ENCODE measurements at regions not wholly inside any gene's neighbourhood (a gene's known extent, or its start where the extent isn't known, plus 50 kb on each side); places are given as distances from the start of the nearest gene placed in this dataset.
"Not testable (repeated sequence)": the region's sequence is repeated elsewhere in the genome, so short reads cannot be mapped to it uniquely, and the experiment has no call there.

GRCh38 chr21:25189497-25189896 lies 417.8 kb downstream of the MRPL39 start:
- TF ChIP-seq EZH2phosphoT487 (IDR thresholded peaks at IDR 0.05; ENCODE audit: low read depth) (no peak), CTCF (IDR thresholded peaks at IDR 0.05; ENCODE audit: low read depth, low read length) (no peak)
- Histone ChIP-seq H3K4me3 (ENCODE audit: low read length) (peak overlapping the region; percentile 5; the same call in 1 of the 2 replicates), H3K9ac (ENCODE audit: low read length) (peak overlapping the region; percentile 68), H4K20me1 (ENCODE audit: insufficient read depth, low read length) (no peaks in the 10 kb centered on the region), H3K9me3 (ENCODE audit: insufficient read depth, low read length) (no peaks in the 10 kb centered on the region), H3K36me3 (replicated peaks; ENCODE audit: low read depth, low read length) (peaks cover 24% of the 10 kb centered on the region), H3K4me2 (ENCODE audit: low read length) (peak overlapping the region; percentile 51), H2AFZ (ENCODE audit: low read depth, low read length) (no peak overlapping the region), H3K4me1 (ENCODE audit: low read length) (peaks cover 67% of the 10 kb centered on the region), H3K27me3 (ENCODE audit: low read depth, low read length) (no peaks in the 10 kb centered on the region), H3K79me2 (ENCODE audit: low read length) (no peaks in the 10 kb centered on the region), H3K27ac (ENCODE audit: low read length) (peak overlapping the region; percentile 99)

- no peaks in the 10 kb centered on the region for H3K9me3 ChIP-seq (ENCODE audit: insufficient read depth, low read length)
- peak overlapping the region; percentile 68 for H3K4me2 ChIP-seq (ENCODE audit: low read length)
- peak overlapping the region; percentile 99 for H3K27ac ChIP-seq (ENCODE audit: low read length)
- no peaks in the 10 kb centered on the region for H3K79me2 ChIP-seq (ENCODE audit: low read length)
- TF ChIP-seq CTCF (IDR thresholded peaks at IDR 0.05; ENCODE audit: low read depth, low read length) = no peak
- TF ChIP-seq EZH2phosphoT487 (IDR thresholded peaks at IDR 0.05; ENCODE audit: low read depth) = no peak
- H3K4me3 ChIP-seq (ENCODE audit: low read length) = no peak overlapping the region; the same call in 1 of the 2 replicates
- no peak overlapping the region for H2AFZ ChIP-seq (ENCODE audit: low read depth, low read length)
- peaks cover 24% of the 10 kb centered on the region for H3K36me3 ChIP-seq (replicated peaks; ENCODE audit: low read depth, low read length)
- peak overlapping the region; percentile 92 for H3K9ac ChIP-seq (ENCODE audit: low read length)
- no peaks in the 10 kb centered on the region for H4K20me1 ChIP-seq (ENCODE audit: insufficient read depth, low read length)
- peaks cover 67% of the 10 kb centered on the region for H3K4me1 ChIP-seq (ENCODE audit: low read length)
- no peaks in the 10 kb centered on the region for H3K27me3 ChIP-seq (ENCODE audit: low read depth, low read length)
These were observed 418.6 kb downstream of the MRPL39 start for GRCh38 chr21:25188677-25189079.

- Histone ChIP-seq H3K4me1 (ENCODE audit: low read length) (peaks cover 79% of the 10 kb centered on the region), H3K9ac (ENCODE audit: low read length) (peak overlapping the region; percentile 51; the same call in 1 of the 2 replicates), H3K27ac (ENCODE audit: low read length) (peak overlapping the region; percentile 99), H3K79me2 (ENCODE audit: low read length) (no peaks in the 10 kb centered on the region), H2AFZ (ENCODE audit: low read depth, low read length) (no peak overlapping the region), H3K9me3 (ENCODE audit: insufficient read depth, low read length) (no peaks in the 10 kb centered on the region), H3K4me2 (ENCODE audit: low read length) (peak overlapping the region; percentile 23; the same call in 1 of the 2 replicates), H3K27me3 (ENCODE audit: low read depth, low read length) (no peaks in the 10 kb centered on the region), H3K36me3 (replicated peaks; ENCODE audit: low read depth, low read length) (peaks cover 7% of the 10 kb centered on the region), H3K4me3 (ENCODE audit: low read length) (no peak overlapping the region), H4K20me1 (ENCODE audit: insufficient read depth, low read length) (no peaks in the 10 kb centered on the region)
- no peak for TF ChIP-seq EZH2phosphoT487 (IDR thresholded peaks at IDR 0.05; ENCODE audit: low read depth)
- no peak for TF ChIP-seq CTCF (IDR thresholded peaks at IDR 0.05; ENCODE audit: low read depth, low read length)
These were observed 421.0 kb downstream of the MRPL39 start for GRCh38 chr21:25186273-25186672.

- H3K4me1 ChIP-seq (ENCODE audit: low read length) = peaks cover 82% of the 10 kb centered on the region
These were observed 423.7 kb downstream of the MRPL39 start for GRCh38 chr21:25183577-25183976.

GRCh38 chr21:25181690-25182089 lies 425.6 kb downstream of the MRPL39 start:
- not testable (repeated sequence) for H3K36me3 ChIP-seq (replicated peaks; ENCODE audit: low read depth, low read length); H3K9me3 ChIP-seq (ENCODE audit: insufficient read depth, low read length); H3K4me3 ChIP-seq (ENCODE audit: low read length)

More at GRCh38 chr21:25183577-25183976, 423.7 kb downstream of the MRPL39 start:
- Histone ChIP-seq H3K36me3 (replicated peaks; ENCODE audit: low read depth, low read length) (peaks cover 7% of the 10 kb centered on the region), H3K27ac (ENCODE audit: low read length) (peak overlapping the region; percentile 48), H3K9me3 (ENCODE audit: insufficient read depth, low read length) (no peaks in the 10 kb centered on the region), H3K9ac (ENCODE audit: low read length) (no peak overlapping the region), H3K79me2 (ENCODE audit: low read length) (no peaks in the 10 kb centered on the region), H3K4me2 (ENCODE audit: low read length) (no peak overlapping the region), H2AFZ (ENCODE audit: low read depth, low read length) (no peak overlapping the region), H4K20me1 (ENCODE audit: insufficient read depth, low read length) (no peaks in the 10 kb centered on the region), H3K4me3 (ENCODE audit: low read length) (no peak overlapping the region), H3K27me3 (ENCODE audit: low read depth, low read length) (no peaks in the 10 kb centered on the region)
- no peak for TF ChIP-seq EZH2phosphoT487 (IDR thresholded peaks at IDR 0.05; ENCODE audit: low read depth)

More at GRCh38 chr21:25181690-25182089, 425.6 kb downstream of the MRPL39 start:
- Histone ChIP-seq H3K27ac (ENCODE audit: low read length) (peak overlapping the region; percentile 97), H3K4me2 (ENCODE audit: low read length) (peak overlapping the region; percentile 23; the same call in 1 of the 2 replicates), H2AFZ (ENCODE audit: low read depth, low read length) (0 out of 2 replicates have a peak overlapping the region, but pooled peaks have one; percentile 4), H3K9ac (ENCODE audit: low read length) (peak overlapping the region; percentile 30), H3K4me1 (ENCODE audit: low read length) (peaks cover 82% of the 10 kb centered on the region)
- not testable (repeated sequence) for H3K79me2 ChIP-seq (ENCODE audit: low read length); H4K20me1 ChIP-seq (ENCODE audit: insufficient read depth, low read length); H3K27me3 ChIP-seq (ENCODE audit: low read depth, low read length)

Data from OCI-LY3 (cell line).